Keratinocyte (primary cell): ENCODE measurements at regions not wholly inside any gene's neighbourhood (a gene's known extent, or its start where the extent isn't known, plus 50 kb on each side); places are given as distances from the start of the nearest gene placed in this dataset.

Source experiments
- CTCF ChIP-seq, 3 experiments: IDR thresholded peaks in 1 of 3; conservative IDR thresholded peaks in 1 of 3; optimal IDR thresholded peaks in 1 of 3; 2 replicates in 2 of 3; 3 replicates in 1 of 3; pipeline versions ENCODE3 to v1.5.1; 2011; ENCODE audit warnings: low read length in 3 of 3, mild to moderate bottlenecking in 3 of 3, moderate library complexity in 2 of 3, control low read depth in 1 of 3, inconsistent platforms in 1 of 3; ENCODE audit not compliant: insufficient read depth in 2 of 3; ENCODE audit errors: extremely low read depth in 1 of 3
- EZH2 ChIP-seq: IDR thresholded peaks from one replicate; pipeline ENCODE4 v1.6.1; 2012; ENCODE audit warnings: inconsistent platforms, mild to moderate bottlenecking, low read length, moderate library complexity

- TF ChIP-seq CTCF (optimal IDR thresholded peaks at IDR 0.05 in 1 of 3, IDR thresholded peaks at IDR 0.05 in 1 of 3, conservative IDR thresholded peaks at IDR 0.05 in 1 of 3; ENCODE audit: extremely low read depth in 1 of 3, insufficient read depth in 2 of 3, low read length in 3 of 3) (no peak), EZH2 (no peak)
Measured at GRCh38 chr22:48242461-48242864, 1480.0 kb downstream of the TBC1D22A start.
